ENCODE measurements at regions not wholly inside any gene's neighbourhood (a gene's known extent, or its start where the extent isn't known, plus 50 kb on each side); places are given as distances from the start of the nearest gene placed in this dataset.

DNA sequence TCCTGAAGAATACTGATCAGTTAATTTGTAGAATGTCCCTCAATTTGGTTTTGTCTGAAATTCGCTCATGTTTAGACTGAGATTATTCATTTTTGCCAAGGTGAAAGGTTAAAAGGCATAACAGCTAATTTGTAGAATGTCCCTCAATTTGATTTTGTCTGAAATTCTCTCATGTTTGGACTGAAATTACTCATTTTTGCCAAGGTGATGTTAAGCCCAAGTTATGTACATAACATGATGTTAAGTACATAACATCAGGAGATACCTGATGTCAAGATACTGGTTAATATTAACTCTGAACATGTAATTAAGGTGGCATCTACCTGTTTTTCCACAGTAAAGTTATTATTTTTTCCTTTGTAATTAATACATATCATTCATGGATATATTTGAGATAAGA, 243.4 kb upstream of the PMFBP1 start:
- TF ChIP-seq POLR2AphosphoS5 (IDR thresholded peaks at IDR 0.05; ENCODE audit: insufficient read depth in 1 of 2, low read depth in 1 of 2) (no peak), POLR2A (IDR thresholded peaks at IDR 0.05) (no peak)
- TF ChIP-seq, protein P1, sequence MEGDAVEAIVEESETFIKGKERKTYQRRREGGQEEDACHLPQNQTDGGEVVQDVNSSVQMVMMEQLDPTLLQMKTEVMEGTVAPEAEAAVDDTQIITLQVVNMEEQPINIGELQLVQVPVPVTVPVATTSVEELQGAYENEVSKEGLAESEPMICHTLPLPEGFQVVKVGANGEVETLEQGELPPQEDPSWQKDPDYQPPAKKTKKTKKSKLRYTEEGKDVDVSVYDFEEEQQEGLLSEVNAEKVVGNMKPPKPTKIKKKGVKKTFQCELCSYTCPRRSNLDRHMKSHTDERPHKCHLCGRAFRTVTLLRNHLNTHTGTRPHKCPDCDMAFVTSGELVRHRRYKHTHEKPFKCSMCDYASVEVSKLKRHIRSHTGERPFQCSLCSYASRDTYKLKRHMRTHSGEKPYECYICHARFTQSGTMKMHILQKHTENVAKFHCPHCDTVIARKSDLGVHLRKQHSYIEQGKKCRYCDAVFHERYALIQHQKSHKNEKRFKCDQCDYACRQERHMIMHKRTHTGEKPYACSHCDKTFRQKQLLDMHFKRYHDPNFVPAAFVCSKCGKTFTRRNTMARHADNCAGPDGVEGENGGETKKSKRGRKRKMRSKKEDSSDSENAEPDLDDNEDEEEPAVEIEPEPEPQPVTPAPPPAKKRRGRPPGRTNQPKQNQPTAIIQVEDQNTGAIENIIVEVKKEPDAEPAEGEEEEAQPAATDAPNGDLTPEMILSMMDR (IDR thresholded peaks at IDR 0.05), result no peak

Measured in vagina (tissue), 2 donors.